DND-41 (cell line): ENCODE measurements at regions not wholly inside any gene's neighbourhood (a gene's known extent, or its start where the extent isn't known, plus 50 kb on each side); places are given as distances from the start of the nearest gene placed in this dataset.

Source experiments
- EZH2 ChIP-seq: IDR thresholded peaks from 3 replicates; pipeline ENCODE4 v1.6.1; 2012; ENCODE audit warnings: borderline replicate concordance, low read depth, mild to moderate bottlenecking, moderate library complexity, low read length, inconsistent platforms; ENCODE audit not compliant: severe bottlenecking
- TF ChIP-seq, protein P1 (sequence below): IDR thresholded peaks from 2 replicates; pipeline ENCODE4 v1.5.1; 2012; ENCODE audit warnings: borderline replicate concordance, low read length, moderate library complexity, mild to moderate bottlenecking; ENCODE audit not compliant: poor library complexity, severe bottlenecking; ENCODE audit errors: extremely low read depth

DNA sequence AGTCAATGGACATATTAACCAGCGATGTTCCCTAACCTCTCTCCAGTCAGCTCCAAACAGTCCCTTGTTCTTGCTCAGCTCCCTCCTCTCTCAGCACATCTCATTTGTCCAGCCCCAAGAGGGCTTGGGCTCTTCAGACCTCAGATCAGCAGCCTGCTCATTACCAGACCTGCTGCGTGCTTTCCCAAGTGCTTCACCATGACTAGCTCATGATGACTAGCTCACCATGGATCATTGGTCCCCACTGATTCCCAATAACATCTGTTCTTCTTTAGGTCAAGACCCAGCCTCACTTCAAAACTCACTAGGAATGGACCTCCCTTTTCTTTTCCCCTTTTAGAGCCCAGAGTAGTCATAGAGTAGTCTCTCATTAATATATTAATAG lies 121.9 kb downstream of the SLC16A9 start:
- TF ChIP-seq, protein P1, sequence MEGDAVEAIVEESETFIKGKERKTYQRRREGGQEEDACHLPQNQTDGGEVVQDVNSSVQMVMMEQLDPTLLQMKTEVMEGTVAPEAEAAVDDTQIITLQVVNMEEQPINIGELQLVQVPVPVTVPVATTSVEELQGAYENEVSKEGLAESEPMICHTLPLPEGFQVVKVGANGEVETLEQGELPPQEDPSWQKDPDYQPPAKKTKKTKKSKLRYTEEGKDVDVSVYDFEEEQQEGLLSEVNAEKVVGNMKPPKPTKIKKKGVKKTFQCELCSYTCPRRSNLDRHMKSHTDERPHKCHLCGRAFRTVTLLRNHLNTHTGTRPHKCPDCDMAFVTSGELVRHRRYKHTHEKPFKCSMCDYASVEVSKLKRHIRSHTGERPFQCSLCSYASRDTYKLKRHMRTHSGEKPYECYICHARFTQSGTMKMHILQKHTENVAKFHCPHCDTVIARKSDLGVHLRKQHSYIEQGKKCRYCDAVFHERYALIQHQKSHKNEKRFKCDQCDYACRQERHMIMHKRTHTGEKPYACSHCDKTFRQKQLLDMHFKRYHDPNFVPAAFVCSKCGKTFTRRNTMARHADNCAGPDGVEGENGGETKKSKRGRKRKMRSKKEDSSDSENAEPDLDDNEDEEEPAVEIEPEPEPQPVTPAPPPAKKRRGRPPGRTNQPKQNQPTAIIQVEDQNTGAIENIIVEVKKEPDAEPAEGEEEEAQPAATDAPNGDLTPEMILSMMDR: no peak
- no peak for TF ChIP-seq EZH2
